HL-60 (cell line): ENCODE measurements at regions not wholly inside any gene's neighbourhood (a gene's known extent, or its start where the extent isn't known, plus 50 kb on each side); places are given as distances from the start of the nearest gene placed in this dataset.

Experiments
- DNase-seq, 2 experiments: peaks; one replicate each; pipeline ENCODE4 v3.0.0-alpha.2; 2010 to 2020; ENCODE audit warnings: low read depth in 1 of 2, low spot score in 1 of 2
- H3K27ac ChIP-seq: fragments of 250-450 bp; sonication (Bioruptor Pico); replicated peaks from 2 replicates; pipeline ENCODE4 v1.5.1; 2020; ENCODE audit warnings: mild to moderate bottlenecking, moderate library complexity
- H3K27me3 ChIP-seq: fragments of 250-450 bp; sonication (Bioruptor Pico); 2 replicates; pipeline ENCODE4 v1.5.1; 2021; ENCODE audit warnings: mild to moderate bottlenecking, moderate library complexity; ENCODE audit not compliant: insufficient read depth, poor library complexity, severe bottlenecking
- H3K4me3 ChIP-seq: replicated peaks from 2 replicates; pipeline ENCODE4 v1.5.1; 2011; ENCODE audit warnings: mild to moderate bottlenecking, control low read depth, low read length; ENCODE audit not compliant: insufficient read depth
- GABPA ChIP-seq: IDR thresholded peaks from 2 replicates; pipeline ENCODE4 v1.6.1; 2012; ENCODE audit warnings: low read depth
- POLR2AphosphoS5 ChIP-seq: IDR thresholded peaks from 2 replicates; pipeline ENCODE4 v1.6.1; 2012; ENCODE audit warnings: low read depth
- SPI1 ChIP-seq: IDR thresholded peaks from 2 replicates; pipeline ENCODE4 v1.6.1; 2012; ENCODE audit warnings: low read depth, mild to moderate bottlenecking, borderline replicate concordance
- TF ChIP-seq, protein P1 (sequence below): IDR thresholded peaks from one replicate; pipeline ENCODE4 v1.5.1; 2011; ENCODE audit warnings: low read length, control low read depth, inconsistent platforms; ENCODE audit not compliant: insufficient read depth
- TF ChIP-seq, protein P2 (sequence below): IDR thresholded peaks from 2 replicates; pipeline ENCODE4 v1.6.1; 2012; ENCODE audit warnings: low read depth; ENCODE audit not compliant: insufficient replicate concordance

DNA sequence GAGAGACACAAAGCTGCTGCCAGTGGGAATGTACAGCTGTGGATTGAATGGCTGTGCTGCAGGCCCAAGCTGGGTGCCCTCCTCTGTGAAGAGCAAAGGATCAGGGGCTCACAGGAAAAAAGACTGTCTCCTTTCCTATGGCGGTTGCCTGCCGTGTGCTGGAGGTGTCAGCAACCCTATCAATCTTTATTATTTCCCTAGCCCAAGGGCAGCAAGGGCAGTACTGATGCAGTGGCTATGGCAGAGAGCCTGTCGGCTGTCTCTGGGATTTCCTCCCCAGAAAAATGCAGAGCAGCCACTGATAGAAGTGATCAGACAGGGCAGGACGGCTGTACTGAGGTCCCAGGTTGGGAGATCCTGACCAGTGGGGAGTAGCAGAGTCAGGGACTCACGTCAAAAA lies 117.3 kb upstream of the CDH12 start:
- TF ChIP-seq POLR2AphosphoS5 (no peak), SPI1 (no peak), GABPA (no peak)
- TF ChIP-seq, protein P1, sequence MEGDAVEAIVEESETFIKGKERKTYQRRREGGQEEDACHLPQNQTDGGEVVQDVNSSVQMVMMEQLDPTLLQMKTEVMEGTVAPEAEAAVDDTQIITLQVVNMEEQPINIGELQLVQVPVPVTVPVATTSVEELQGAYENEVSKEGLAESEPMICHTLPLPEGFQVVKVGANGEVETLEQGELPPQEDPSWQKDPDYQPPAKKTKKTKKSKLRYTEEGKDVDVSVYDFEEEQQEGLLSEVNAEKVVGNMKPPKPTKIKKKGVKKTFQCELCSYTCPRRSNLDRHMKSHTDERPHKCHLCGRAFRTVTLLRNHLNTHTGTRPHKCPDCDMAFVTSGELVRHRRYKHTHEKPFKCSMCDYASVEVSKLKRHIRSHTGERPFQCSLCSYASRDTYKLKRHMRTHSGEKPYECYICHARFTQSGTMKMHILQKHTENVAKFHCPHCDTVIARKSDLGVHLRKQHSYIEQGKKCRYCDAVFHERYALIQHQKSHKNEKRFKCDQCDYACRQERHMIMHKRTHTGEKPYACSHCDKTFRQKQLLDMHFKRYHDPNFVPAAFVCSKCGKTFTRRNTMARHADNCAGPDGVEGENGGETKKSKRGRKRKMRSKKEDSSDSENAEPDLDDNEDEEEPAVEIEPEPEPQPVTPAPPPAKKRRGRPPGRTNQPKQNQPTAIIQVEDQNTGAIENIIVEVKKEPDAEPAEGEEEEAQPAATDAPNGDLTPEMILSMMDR: no peak
- TF ChIP-seq, protein P2, sequence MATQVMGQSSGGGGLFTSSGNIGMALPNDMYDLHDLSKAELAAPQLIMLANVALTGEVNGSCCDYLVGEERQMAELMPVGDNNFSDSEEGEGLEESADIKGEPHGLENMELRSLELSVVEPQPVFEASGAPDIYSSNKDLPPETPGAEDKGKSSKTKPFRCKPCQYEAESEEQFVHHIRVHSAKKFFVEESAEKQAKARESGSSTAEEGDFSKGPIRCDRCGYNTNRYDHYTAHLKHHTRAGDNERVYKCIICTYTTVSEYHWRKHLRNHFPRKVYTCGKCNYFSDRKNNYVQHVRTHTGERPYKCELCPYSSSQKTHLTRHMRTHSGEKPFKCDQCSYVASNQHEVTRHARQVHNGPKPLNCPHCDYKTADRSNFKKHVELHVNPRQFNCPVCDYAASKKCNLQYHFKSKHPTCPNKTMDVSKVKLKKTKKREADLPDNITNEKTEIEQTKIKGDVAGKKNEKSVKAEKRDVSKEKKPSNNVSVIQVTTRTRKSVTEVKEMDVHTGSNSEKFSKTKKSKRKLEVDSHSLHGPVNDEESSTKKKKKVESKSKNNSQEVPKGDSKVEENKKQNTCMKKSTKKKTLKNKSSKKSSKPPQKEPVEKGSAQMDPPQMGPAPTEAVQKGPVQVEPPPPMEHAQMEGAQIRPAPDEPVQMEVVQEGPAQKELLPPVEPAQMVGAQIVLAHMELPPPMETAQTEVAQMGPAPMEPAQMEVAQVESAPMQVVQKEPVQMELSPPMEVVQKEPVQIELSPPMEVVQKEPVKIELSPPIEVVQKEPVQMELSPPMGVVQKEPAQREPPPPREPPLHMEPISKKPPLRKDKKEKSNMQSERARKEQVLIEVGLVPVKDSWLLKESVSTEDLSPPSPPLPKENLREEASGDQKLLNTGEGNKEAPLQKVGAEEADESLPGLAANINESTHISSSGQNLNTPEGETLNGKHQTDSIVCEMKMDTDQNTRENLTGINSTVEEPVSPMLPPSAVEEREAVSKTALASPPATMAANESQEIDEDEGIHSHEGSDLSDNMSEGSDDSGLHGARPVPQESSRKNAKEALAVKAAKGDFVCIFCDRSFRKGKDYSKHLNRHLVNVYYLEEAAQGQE: no peak
- no peak overlapping the region for H3K27ac ChIP-seq
- H3K27me3 ChIP-seq: no peaks in the 10 kb centered on the region
- H3K4me3 ChIP-seq: no peak overlapping the region
- no peak for DNase-seq

DNA sequence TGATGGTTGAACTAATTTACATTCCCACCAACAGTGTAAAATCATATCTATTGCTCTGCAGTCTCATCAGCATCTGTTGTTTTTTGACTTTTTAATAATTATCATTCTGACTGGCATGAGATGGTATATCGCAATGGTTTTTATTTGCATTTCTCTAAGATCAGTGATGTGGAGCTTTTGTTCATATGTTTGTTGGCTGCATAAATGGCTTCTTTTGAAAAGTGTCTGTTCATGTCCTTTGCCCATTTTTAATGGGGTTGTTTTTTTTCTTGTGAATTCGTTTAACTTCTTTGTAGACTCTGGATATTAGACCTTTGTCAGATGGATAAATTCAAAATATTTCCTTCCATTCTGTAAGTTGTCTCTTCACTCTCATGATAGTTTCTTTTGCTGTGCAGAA lies 115.2 kb upstream of the CDH12 start:
- H3K27ac ChIP-seq: no peak overlapping the region
- TF ChIP-seq, protein P1: no peak
- TF ChIP-seq POLR2AphosphoS5 (no peak), SPI1 (no peak), GABPA (no peak)
- TF ChIP-seq, protein P2: no peak
- no peaks in the 10 kb centered on the region for H3K27me3 ChIP-seq
- DNase-seq: no peak
- H3K4me3 ChIP-seq: no peak overlapping the region

GRCh38 chr5:22965960-22966359 lies 112.8 kb upstream of the CDH12 start:
- no peaks in the 10 kb centered on the region for H3K27me3 ChIP-seq
- no peak overlapping the region for H3K4me3 ChIP-seq
- DNase-seq: no peak
- TF ChIP-seq, protein P1: no peak
- TF ChIP-seq GABPA (no peak), SPI1 (no peak), POLR2AphosphoS5 (no peak)
- TF ChIP-seq, protein P2: no peak
- no peak overlapping the region for H3K27ac ChIP-seq
